ENCODE measurements at regions not wholly inside any gene's neighbourhood (a gene's known extent, or its start where the extent isn't known, plus 50 kb on each side); places are given as distances from the start of the nearest gene placed in this dataset.

DNA sequence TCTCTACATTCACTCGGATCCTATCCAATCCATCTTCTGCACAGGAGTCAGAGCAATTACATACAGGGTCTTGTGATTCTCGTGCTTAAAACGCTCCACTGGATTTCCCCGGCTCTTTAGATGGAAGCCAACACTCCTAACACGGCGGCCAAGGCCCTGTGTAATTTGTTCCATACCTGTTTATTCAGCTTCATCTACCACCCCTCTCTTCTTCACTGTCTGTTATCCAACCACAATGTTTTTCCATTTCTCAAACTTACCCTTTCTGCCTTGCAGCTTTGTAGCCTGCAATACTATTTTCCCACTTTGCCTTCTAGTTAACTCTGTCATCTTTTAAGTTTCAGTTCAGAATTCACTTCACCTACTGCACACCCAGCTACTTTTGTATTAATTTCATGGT is 249.6 kb upstream of the USP25 start:
- no peak overlapping the region for H3K4me3 ChIP-seq (replicated peaks in 1 of 2; ENCODE audit: low read depth in 2 of 2, low read length in 2 of 2)
- TF ChIP-seq, protein P1, sequence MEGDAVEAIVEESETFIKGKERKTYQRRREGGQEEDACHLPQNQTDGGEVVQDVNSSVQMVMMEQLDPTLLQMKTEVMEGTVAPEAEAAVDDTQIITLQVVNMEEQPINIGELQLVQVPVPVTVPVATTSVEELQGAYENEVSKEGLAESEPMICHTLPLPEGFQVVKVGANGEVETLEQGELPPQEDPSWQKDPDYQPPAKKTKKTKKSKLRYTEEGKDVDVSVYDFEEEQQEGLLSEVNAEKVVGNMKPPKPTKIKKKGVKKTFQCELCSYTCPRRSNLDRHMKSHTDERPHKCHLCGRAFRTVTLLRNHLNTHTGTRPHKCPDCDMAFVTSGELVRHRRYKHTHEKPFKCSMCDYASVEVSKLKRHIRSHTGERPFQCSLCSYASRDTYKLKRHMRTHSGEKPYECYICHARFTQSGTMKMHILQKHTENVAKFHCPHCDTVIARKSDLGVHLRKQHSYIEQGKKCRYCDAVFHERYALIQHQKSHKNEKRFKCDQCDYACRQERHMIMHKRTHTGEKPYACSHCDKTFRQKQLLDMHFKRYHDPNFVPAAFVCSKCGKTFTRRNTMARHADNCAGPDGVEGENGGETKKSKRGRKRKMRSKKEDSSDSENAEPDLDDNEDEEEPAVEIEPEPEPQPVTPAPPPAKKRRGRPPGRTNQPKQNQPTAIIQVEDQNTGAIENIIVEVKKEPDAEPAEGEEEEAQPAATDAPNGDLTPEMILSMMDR (IDR thresholded peaks at IDR 0.05; ENCODE audit: low read depth, low read length) = no peak
- DNase-seq (ENCODE audit: low read depth in 2 of 2) = no peak

DNA sequence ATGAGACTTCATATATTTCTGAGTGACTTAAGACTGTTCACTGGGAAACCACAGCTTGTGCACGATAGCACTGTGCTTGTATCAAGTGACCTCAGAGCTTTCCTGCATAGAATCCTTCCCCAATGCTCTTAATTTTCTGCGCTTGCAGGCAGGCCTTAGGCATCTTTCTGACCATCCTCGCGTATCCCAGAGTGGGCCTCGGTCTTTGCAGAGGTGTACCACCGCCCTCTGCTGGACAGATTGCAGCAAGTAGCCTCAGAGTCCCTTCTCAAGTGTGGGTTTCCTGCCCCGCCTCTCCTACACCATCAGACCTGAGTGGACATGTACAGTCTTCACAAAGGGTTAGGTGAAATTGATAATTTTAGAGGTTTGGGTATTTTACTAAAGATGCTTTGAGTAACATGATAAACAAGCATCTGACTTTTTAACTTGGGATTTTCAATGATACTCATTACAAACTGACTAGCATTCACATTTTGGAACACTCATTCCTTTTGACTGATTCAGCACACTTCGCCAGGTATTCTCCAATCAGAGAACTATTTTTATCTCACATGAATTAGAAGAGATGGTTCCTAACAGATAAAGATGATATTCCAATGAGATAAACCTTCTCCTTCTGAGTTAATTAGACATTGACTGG is 246.5 kb upstream of the USP25 start:
- H3K4me3 ChIP-seq (replicated peaks in 1 of 2; ENCODE audit: low read depth in 2 of 2, low read length in 2 of 2) = no peak overlapping the region
- peak; percentile 93 to 94 for DNase-seq (ENCODE audit: low read depth in 2 of 2)
- TF ChIP-seq, protein P1 (IDR thresholded peaks at IDR 0.05; ENCODE audit: low read depth, low read length) = peak; percentile 95

DNA sequence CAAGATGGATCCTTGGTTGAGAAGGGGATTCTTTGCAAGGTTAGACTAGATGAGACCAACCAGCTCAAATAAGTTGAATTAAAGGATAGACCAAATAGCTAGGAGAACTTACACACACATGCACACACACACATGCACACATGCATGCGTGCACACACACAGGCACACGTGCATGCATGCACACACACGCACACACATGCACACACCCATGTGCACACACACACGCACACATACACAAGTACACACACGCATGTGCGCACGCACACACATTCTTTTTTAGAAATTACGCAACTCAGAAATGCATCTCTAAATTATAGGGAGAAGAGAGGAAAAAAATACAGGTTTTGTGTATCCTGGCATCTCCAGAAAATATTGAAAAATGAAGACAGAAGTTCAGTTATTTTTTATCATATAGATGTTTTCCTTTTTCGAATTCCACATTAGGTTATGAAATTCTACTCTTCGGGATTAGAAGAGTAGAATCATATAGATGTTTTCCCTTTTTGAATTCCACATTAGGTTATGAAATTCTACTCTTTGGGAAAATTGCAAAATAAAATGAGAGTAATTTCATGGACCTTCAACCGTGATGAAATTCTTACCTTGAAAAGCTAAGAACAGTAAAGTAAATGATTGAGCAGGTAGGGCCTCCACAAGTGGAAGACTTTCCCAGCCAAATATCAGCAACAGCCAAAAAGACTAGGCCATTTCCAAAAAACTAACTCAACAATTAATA is 243.2 kb upstream of the USP25 start:
- TF ChIP-seq, protein P1 (IDR thresholded peaks at IDR 0.05; ENCODE audit: low read depth, low read length) = no peak
- no peak overlapping the region for H3K4me3 ChIP-seq (replicated peaks in 1 of 2; ENCODE audit: low read depth in 2 of 2, low read length in 2 of 2)
- no peak for DNase-seq (ENCODE audit: low read depth in 2 of 2)

DNA sequence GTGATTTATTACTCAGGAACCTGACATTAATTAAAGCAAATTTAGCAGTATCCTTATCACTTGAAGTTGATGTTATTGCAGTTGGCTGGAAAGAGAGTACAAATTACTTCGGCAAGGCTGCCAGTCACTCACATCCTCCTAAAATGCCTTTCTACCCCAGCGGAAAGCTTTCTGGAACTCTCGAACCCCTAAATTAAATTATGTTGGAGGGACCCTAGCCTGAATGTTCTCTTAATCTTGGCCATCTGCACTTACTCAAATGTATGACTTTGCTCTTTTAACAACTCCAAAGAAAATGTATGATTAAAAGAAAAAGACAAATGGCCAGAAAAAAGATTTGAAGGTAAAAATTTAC is 242.6 kb upstream of the USP25 start:
- no peak for DNase-seq (ENCODE audit: low read depth in 2 of 2)
- no peak overlapping the region for H3K4me3 ChIP-seq (replicated peaks in 1 of 2; ENCODE audit: low read depth in 2 of 2, low read length in 2 of 2)
- TF ChIP-seq, protein P1 (IDR thresholded peaks at IDR 0.05; ENCODE audit: low read depth, low read length) = no peak

DNA sequence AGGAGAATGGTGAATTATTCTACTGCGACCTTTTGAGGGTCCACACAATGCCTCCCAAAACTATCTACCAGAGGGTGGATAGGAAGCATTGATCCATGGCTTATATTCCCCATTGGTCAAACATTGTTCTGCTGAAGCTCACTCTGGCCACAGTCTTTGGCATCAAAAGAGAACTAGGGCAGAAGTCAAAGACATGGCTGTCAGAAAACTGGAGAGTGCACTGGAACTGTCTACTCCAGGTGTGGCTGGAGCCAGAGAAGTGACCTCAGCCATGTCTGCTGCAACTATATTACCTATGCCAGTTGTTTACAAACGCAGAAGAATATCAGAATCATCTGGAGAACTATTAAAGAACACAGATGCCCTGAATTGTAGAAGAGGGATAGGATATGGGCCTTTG is 238.7 kb upstream of the USP25 start:
- DNase-seq (ENCODE audit: low read depth in 2 of 2) = no peak
- TF ChIP-seq, protein P1 (IDR thresholded peaks at IDR 0.05; ENCODE audit: low read depth, low read length) = no peak
- no peak overlapping the region for H3K4me3 ChIP-seq (replicated peaks in 1 of 2; ENCODE audit: low read depth in 2 of 2, low read length in 2 of 2)

DNA sequence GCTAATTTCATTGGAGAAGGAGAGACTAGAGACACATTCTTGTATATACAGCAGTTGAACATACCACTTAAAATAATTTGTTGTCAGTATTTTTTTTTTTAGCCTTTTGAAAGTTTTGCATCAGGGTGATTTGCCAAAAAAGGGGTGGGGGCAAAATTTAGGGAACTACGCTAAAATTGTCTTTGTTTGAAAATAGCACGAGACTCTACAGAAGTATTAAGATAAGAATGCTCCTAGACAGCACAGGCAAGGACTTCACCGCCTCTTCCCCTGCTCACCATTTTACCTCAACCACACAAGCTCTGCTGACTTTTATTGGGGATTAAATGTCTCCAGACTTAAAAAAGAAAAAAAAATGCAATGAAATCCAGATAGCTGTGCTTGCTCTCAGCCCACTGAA is 236.1 kb upstream of the USP25 start:
- TF ChIP-seq, protein P1 (IDR thresholded peaks at IDR 0.05; ENCODE audit: low read depth, low read length) = no peak
- H3K4me3 ChIP-seq (replicated peaks in 1 of 2; ENCODE audit: low read depth in 2 of 2, low read length in 2 of 2) = no peak overlapping the region
- DNase-seq (ENCODE audit: low read depth in 2 of 2) = no peak

Data from cardiac fibroblast (primary cell).